Activated T-cell treated with anti-CD3 and anti-CD28 coated beads, Interleukin-2, amount 50 U/mL, for 1 hour (primary cell): ENCODE measurements at regions not wholly inside any gene's neighbourhood (a gene's known extent, or its start where the extent isn't known, plus 50 kb on each side); places are given as distances from the start of the nearest gene placed in this dataset.

ENCODE experiments used
- DNase-seq: peaks from one replicate; pipeline ENCODE4 v3.0.0-alpha.2; 2020

DNA sequence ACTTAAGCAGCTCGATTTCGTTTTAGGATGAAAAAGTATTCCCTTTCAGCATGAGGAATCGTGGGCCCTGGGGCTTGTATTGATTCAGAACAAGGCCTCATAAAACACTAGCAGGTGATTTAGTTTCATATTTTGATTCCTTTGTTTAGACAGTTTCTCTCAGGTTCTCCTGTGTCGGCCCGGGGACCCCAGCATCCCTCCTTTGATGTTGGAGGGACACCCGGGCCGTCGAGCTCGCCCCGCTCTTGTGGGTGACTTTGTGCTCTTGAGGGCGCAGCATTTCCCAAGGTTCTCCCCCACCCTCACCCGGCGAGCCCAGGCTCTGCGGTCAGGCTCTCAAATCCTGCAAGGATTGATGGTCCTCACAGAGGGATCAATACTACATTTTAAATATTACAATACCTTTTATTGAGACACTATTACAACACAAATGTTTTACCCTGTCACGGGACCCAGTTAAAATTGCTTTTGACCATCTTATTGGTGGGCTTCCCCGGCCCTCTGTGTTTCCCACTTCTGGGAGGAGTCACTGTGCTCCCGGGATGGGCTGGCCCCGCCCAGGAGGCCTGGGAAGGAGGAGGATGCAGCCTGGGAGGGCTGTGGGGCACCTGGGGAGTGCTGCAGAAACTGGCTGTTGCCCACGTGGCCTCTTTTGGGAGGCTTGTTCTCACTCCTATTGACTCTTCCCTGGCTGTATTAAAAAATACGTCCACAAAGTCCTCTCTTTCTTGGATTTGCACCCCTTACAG lies 222.6 kb downstream of the INSIG2 start:
- no peak for DNase-seq

DNA sequence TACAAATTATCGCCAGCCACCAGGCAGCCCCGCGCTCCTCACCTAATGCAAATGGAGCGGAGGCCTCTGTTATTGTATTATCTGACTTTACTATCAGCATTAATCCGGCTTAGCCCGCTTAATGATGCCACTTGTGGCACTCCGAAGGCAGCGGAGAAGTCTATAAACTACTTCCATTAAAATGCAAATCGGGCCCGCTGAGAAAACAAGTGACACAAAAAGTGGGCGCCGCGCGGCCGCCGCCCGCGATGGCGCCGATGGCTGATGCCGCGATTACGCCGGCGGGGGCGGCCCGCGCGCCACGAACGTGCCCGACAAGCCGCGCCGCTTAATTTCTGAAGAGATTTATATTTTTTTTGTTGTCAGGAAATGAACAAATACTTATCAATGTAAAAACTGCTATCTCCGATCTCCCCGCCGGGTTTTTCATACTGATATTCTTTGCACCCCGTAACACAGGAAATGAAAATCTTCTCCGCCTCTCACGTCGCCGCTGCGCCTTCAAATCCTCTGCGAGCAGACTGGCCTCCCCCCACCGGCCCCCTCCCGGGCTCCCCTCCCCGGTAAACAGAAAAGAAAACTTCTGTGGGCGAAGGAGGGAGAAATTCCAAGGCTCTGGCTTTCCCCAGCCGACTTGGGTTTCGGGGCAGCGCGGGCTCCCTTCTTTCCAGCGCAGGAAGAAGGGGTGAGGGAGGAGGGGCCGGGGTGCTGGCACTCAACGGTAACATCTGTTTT lies 221.8 kb downstream of the INSIG2 start:
- DNase-seq, result peak; percentile 66

DNA sequence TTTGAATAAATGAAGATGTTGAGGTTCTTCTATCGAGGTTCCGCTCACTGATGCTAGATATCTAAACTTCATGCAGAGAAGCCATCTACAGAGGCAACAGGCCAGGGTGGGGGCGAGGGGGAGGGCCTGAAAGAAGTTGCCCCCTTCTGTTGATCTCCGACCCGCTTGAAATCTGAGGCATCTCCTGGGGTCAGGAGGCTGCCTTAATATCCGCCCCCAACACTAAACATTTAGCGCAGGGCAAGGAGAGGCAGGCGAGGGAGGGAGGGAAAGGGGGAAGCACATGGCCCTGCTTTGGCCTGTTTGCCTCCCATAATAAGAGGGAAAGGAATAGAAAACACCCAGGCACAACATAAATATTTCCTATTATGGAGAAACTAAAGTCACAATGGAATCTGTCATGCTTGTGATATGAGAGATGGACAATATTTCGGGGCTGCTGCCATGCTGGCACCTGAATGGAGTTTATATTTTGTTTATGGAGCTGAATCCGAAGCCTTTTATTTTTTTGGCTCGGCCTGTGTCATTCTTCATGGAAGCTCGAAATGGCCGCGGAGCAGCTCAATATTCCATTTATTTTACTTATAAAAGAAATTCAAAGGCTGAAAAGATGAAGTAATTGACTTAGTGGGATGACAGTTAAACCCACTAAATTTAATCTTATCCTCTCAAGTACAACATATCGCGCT lies 221.1 kb downstream of the INSIG2 start:
- DNase-seq, result no peak

DNA sequence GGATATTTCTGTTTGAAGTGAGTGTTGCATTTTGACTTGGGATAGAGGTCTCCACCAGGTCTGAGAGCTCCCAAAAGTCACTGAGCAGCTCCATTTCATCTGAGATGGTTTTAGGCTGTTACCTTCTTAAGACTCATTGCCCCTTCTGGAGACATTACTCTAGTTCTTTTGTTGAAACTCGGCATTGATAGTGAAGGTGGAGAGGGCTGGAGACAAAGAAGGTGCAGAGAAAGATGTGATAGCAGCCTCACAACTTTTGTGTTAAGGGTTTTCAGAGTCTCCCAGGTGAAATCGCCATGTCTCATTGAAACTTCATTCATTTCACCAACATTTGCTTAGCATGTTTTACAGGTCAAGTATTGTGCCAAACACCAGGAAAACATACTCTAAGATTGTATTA lies 219.6 kb downstream of the INSIG2 start:
- DNase-seq, result no peak

DNA sequence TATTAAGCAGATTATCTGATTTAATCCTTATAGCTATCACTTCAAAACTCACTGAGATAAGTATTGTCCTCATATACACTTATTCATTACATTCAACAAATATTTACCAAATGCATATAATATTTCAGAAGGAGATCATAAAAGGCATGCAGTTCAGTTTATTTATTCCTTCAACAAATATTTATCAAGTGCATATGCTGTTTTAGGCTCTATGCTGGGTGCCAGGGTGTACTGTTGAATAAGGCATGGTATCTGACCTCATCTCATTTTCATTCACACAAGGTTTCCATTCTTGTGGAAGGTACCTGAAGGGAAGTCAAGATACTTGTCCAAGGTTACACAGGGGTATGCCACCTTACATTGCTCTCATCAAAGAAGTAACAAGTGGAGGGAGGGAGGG lies 213.0 kb downstream of the INSIG2 start:
- DNase-seq, result no peak

DNA sequence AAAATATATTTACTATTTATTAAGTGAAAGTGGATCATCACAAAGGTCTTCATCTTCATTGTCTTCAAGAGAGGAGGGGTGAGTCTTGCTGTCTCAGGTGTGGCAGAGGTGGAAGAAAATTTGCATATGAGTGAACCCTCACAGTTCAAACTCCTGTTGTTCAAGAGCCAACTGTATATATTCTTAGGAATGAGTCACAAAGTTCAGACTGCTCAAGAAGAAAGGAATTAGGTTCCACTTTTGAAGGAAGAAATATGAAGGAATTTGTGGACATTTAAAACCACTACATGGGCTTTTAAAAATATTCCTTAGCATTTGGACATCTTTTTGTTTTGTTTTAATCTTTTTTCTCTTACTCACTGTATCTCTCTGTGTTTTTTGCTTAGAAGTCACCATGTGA lies 212.6 kb downstream of the INSIG2 start:
- DNase-seq, result no peak

DNA sequence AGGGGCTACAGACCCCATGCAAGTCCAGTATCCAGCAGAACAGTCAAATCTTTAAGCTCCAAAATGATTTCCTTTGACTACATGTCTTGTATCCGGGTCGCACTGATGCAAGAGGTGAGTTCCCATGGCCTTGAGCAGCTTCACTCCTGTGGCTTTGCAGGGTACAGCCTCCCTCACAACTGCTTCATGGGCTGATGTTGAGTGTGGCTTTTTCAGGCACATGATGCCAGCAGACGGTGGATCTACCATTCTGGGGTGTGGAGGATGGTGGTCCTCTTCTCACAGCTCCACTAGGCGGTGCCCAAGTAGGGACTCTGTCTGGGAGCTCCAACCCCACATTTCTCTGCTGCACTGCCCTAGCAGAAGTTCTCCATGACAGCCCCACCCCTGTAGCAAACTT lies 208.4 kb downstream of the INSIG2 start:
- DNase-seq, result no peak

DNA sequence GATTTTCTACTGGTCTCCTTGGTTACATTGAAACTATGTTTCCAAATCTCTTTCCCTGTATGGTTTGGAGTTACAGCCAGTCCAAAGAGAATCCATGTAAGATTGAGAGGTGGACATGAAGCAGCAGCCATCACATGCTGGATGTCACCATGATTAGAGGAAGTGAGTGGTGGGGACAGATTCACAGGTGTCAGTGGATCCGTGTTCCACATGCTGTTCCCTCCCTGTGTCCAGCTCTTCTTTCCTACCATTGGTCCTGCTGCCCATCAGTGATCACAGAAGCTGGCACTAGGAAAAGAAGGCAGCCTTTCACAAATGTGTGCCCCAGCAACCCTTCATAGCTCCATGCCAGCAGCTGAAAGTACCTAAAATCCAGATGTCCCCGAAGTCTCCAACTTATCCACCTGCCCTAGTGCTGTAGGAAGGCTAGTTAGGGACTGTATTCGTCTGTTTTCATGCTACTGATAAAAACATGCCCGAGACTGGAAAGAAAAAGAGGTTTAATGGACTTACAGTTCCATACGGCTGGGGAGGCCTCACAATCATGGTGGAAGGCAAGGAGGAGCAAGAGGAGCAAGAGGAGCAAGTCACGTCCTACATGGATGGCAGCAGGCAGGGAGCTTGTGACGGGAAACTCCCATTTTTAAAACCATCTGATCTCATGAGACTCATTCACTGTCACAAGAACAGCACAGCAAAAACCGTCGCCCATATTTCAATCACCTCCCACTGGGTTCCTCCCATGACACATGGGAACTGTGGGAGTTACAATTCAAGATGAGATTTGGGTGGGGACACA lies 207.5 kb downstream of the INSIG2 start:
- DNase-seq, result no peak

DNA sequence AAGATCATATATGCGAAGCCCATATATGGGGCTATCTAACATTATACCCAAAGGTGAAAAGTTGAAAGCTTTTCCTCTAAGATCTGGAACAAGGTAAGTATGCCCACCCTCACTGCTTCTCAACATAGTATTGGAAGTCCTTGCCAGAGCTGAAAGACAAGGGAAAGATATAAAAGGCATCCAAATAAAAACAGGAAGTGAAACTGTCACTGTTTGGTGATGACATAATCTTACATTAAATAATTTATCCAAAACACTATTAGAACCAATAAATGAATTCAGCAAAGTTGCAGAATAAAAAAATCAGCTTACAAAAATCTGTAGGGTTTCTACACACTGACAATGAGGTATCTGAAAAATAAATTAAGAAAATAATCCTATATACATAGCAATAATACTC lies 205.8 kb downstream of the INSIG2 start:
- DNase-seq, result no peak

DNA sequence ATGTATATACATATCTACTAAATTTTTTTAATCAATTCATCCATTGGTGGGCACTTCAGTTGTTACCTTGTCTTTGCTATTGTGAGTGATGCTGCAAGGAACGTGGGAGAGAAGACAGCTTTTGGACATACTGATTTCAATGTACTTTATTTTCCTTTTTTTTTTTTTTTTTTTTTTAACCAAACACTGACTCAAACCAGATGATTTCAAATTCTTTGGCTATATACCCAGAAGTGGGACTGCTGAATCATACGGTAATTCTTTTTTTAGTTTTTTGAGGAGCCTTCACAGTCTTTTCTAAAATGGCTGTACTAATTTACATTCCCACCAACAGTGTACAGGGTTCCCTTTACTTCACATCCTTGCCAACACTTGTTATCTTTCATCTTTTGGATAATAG lies 204.7 kb downstream of the INSIG2 start:
- DNase-seq, result no peak

DNA sequence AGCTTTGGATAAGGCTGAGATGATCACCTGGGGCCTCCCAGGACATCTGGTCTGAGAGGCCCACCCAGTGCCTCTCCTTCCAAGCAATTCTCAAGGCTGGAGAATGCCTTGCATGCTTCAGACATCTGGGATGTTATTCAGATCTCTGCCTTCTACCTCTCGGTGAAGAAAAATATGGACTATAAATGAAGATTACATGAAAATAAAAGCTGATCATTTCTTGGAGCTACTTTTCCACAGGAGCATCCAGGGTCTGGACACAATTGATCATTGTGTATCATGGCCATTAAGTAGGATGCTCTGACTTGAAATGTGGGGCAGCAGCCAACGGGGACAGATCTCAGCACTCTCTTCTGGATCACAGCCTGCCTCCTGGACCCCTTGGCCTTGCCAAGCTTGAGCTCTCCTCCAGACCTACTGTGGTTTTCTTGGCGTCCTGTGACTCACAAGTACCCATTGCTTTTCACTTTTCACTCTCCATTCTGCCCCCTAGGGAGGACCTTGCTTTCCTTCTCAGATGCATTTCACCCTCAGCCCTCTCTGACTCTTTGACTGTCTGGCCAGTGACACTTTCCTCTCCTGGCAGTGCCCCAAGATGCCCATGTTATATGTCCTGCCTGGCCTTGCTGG lies 203.1 kb downstream of the INSIG2 start:
- DNase-seq, result no peak

DNA sequence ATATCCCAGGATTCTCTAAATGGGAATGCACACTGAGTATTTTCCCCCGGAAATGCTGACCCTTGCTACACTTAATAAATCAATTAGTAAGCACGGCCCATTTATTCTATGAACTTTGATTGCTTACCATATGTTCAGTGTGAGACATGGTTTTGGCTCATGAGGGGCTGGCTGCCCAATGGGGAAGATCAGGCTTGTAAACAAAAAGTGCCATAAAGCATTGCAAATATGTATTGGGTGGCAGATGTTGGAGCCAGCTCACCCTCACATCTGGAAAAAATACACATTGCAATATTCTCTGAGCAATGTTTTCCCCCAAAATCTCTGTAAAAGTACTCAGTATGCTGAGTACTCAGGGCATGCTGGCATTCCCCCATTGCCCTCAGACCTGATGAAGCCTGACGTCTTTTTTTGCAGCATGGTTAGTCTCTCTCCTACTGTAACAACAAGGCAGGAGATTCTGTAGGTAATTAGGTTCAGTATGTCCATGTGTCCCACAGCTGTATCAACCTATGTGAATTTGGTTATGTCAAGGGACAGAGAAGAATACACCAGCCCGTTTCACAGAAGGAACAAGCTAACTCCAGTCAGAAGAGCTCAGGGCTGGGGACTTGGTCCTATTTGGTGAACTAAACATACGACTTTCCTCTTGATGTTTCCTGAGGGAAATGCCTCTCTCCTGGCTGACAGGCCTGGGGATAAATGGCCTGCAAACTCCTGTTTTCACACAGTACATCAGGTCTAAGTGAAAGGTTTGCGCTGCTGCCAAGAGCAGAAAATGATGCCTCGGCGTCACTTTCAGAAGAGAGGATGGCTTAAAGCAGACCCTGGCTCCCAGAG lies 202.4 kb downstream of the INSIG2 start:
- no peak for DNase-seq

DNA sequence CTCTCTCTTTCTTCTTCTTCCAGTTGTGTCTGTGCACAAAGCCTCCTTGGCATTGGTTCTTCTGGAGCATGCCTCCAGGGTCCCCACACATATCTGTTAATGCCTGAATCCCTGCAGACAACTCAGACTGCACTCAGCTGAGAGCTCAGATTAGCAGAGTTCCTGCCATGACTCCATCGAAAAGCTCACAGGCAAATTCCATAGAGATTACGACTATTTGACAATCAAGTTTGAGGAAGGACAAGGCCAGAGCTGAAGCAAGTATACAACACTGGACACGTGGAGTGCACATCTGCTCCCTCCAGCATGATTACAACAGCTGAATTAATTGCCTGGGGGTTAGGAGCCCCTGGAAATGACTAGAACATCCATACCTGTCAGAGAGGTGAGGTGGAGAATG lies 190.7 kb downstream of the INSIG2 start:
- DNase-seq, result no peak

DNA sequence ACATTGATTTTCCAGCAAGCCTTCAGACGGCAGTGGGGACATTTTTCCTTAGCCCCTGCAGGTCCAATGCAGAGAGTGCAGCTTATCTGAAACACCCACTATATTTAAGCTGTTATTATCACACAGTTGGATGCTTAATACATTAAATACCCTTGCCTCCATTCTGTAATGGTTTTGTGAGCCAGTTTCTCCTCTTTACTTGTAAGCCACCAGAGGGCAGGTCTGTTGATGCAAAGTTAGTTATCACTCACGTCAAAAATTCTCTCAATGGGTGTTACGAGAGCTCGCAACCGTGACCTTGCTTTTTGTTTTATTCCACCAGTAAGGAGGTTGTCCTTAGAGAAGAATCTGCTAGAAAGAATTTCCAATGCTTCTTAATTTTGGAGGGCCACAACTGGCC lies 189.8 kb downstream of the INSIG2 start:
- no peak for DNase-seq

DNA sequence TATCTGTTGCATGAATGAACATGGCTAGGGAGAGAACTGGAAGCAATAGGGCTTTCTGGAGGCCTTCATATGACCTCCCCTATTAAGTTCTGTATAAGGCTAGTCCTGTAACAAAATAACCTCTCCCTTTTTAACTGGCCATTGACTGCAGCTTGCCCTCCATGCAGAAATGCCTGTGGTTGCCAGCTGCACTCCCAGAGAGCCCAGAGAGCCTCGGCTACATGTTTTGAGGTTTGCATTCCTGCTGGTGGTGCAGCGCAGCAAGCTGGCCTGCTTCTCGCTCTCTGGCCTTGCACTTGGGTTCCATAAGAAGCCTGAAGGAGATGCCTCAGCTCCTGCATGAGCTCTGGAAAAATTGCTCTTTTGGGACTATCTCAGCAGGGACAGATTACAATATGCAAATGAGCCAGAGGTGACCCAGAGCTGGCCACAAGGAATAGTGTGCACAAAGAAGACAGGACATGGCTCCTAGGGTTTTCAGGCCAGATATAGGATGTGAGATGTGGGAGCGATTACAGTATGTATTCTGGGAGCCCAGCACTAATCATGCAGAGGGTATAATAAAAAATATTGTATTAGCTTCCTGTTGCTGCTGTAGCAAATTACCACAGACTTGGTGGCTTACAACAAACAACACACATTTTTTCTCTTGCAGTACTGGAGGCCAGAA lies 186.7 kb downstream of the INSIG2 start:
- no peak for DNase-seq

DNA sequence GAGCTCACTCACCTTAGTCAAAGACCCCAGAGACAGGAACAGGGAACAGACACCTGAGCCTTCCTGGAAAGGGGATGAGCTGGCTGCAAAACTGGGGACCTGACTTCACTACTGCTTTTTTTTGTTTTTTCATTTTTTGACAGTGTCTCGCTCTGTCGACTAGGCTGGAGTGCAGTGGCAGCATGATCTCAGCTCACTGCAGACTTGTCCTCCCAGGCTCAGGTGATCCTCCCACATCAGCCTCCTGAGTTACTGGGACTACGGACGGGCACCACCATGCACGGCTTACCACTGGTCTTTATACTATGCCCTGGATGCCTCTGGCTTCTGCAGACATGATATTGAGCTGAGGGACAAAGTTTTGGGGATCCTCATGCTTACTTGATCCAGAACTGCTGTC lies 184.1 kb downstream of the INSIG2 start:
- no peak for DNase-seq

DNA sequence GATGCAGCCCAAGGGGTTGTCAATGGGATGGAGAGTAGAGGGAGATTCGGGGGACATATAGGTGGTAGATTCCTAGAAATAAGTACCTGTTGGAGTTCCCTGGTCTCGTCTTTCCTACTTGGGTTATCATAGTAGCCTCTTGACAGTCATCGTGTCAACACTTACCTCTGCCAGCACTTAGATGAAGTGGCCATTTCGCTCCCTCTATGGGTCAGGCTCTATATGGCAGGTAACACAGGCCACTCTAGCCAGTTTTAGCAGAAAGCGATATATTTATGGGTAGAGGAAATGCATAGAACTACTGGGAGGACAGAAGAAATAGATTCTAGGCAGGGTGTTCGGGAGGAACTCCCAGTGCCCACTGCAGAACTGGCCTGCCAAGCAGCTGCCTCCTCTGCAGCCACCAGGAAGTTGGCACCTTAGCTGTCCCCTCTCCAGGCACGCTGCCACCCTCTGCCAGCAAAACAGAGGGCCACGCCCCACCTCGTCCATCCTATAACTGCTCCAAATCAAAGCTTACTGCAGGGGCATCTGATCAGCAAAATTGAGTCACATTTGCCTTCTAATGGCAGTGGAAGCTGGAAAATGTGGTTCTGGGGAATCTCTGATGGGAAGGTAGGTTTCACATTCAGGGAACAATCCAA lies 181.3 kb downstream of the INSIG2 start:
- DNase-seq, result no peak

DNA sequence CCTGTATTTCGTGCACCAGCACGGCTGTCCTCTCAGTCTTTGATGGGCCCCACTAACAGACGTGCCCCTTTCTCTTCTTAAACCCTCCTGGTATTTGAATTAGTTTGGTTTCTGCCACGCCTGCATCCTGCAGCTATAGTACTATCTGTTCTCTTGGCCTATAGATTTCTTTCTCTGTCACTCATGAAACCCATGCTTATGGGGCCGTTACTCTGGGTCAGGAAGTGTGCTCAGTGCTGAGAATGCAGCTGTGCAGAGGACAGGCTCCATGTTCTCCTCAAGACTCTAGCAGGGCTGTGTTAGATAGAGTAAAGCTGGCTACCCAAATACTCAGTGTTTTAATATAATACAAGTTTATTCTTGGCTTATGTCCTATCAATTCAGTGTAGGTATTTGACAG lies 180.0 kb downstream of the INSIG2 start:
- no peak for DNase-seq

DNA sequence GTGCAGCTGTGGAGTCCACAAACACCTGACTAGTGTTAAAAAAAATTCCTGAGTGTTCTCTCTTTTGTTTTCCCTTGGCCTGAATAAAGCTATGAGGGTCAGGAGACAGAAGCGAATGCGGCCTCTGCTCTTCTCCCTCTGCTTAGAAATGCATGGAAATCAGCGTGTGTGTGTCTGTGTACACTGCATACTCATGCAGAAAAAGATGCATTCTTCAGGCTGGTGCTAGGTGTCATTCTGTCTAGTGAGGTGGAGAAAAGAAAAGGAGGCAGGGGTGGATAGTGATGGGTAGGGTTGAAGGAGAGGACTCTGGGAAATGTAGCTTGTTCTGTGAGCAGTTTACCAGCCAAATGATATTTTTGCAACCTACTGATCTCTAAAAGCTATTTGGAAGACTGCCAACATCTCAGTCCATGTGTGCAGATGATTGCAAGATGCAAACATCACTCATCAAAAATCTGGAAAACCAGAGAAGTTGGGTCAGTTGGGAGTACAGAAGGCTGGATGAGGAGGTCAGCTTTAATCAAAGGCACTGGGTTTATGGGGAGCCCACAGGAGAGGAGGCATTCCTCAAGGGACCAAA lies 177.7 kb downstream of the INSIG2 start:
- DNase-seq, result no peak
